PC-3 (cell line): ENCODE measurements at regions not wholly inside any gene's neighbourhood (a gene's known extent, or its start where the extent isn't known, plus 50 kb on each side); places are given as distances from the start of the nearest gene placed in this dataset. TPM values are rescaled to one million over a fixed set of nuclear protein-coding genes. Genes with fewer than 3 reads are reported as not detected.

ENCODE experiments used
- microRNA-seq: library from miRNA; unstranded; fragments of <30 nt; microRNA quantifications from one replicate; pipeline ENCODE4 v1.1.0, GENCODE V29; 2020; ENCODE audit not compliant: unreplicated experiment

Small RNA genes in the stretch of these regions (microRNA-seq; reads per million reads assigned to microRNA genes)
- gene MIR548I2: not detected
